ENCODE measurements at regions not wholly inside any gene's neighbourhood (a gene's known extent, or its start where the extent isn't known, plus 50 kb on each side); places are given as distances from the start of the nearest gene placed in this dataset.

DNA sequence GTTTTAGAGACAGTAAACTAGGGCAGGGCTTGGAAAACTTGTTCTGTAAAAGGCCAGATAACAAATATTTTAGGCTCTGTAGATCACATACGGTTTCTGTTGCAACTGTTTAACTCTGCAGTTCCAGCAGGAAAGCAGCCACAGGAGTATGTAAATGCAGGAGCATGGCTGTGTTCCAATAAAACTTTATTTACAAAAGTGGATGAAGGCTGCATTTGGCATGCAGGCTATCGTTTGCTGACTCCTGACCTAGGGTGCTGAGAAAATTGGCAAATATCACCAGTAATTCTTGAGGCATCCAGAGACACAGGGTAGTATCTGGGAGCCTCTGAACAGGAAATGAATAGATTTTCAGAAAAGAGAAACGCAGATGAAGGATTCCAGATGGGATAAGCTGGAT is 274.0 kb downstream of the MAF start:
- no peak for DNase-seq

DNA sequence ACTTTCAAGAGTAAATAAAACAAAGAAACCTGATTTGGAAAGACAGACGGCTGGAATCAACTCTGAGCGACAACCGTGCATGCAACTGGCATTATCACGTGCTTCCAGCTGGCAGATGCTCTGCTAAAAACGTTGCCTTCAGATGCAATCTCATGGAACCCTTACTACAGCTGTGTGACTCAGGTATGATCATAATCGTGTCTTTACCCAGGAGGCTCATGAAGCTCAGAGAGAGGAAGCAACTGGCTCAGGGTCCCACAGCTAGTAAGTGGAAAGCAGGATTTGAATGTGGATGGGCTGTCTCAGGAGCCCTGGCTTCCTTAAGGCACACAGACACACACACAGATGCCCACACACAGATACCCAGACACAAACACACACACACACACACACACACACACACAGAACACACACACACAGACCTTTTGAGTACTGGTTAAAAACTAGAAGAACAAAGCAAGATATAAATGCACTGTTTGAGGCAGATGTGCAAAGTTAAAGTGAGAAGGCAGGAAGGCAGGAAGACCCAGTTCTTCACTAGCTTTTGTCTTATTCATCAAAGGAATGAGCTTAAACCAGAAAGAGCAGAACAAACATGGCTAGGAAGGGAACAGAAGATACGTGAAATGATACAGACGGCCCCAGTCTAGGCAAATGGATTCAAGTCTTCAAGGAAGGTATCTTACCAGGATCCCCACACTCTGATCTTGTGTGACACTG is 275.2 kb downstream of the MAF start:
- DNase-seq = no peak

DNA sequence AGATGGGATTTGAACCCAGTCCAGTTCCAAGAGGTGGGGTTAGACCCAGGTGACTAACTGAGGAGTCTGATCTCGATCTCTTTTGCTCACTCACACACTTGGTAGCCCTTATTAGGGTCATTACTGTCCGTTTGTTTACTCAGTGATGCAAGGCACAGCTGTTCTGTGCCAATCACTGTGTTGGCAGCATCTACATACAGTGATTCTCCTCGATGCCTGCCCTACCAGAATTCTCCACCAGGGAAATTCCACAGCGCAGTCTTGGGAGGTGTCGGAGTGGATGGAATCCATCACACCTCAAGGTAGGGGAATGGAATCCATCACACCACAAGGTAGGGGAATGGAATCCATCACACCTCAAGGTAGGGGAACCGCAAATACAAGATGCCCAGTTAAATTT is 279.6 kb downstream of the MAF start:
- no peak for DNase-seq

DNA sequence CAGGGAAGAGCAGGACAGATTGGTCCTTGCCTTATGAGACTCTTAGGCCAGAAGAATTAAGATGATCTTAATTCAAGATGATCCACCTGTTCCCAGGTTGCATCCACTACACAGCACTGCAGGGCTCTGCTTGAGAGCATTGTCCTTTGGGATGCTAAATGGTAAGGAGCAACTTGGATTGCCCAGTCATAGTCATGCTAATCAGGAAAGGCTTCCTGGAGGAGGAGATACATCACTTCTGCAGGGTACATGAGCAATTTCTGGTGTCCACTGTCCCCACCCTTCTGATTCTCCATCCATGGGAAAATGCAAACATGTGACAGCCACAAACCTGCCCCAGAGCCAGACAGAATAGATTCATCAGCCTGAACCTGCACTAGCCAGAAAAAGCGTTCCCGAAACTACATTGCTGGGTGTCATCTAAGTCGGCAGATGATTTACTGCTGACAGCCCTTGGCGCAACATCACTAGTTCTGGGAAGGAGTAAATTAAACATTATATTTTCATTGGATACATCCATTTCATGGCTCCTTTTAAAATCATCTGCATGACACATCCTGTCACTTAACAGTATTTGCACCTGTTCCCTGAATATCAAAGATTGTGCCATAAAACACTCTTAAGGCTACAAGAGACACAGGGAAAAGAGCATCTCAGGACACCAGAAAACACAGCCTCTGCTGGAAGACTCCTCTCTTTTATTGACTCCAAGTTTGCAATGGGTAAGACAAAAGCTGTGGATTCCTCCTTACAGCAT is 282.2 kb downstream of the MAF start:
- no peak for DNase-seq

DNA sequence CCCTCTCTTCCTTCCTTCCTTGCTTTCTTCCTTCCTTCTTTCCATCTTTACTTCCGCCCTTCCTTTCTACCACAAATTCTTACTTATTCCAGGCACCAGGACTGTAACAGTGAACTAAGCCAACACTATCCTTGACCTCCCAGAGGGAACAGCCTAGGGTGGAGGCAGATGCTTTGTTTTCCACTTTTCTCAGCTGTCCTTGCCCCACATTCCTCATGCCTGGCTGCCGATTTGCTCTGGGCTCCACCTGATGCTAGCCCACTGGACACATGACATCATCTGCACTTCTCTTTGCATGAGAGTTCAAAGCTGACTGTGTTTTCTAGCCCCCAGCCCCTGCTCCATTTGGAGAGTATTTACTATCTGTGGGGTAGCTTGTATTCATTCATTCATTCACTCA is 283.0 kb downstream of the MAF start:
- DNase-seq = no peak

DNA sequence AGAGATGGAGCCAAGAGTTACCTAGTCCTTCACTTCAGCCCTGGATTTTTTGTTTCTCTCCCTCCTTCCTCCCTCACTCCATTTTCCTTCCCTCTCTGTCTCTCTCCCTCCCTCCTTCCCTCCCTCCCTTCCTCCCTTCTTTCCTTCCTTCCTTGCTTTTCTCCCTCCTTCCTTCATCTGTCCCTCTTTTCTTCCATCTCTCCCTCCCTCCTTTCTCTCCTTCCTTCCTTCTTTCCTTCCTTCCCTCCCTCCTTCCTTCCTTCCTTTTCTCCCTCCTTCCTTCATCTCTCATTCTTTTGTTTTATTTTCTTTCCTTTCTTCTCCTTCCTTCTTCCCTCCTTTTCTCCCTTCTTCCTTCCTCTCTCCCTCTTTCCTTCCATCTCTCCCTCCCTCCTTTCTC is 283.5 kb downstream of the MAF start:
- DNase-seq = no peak

DNA sequence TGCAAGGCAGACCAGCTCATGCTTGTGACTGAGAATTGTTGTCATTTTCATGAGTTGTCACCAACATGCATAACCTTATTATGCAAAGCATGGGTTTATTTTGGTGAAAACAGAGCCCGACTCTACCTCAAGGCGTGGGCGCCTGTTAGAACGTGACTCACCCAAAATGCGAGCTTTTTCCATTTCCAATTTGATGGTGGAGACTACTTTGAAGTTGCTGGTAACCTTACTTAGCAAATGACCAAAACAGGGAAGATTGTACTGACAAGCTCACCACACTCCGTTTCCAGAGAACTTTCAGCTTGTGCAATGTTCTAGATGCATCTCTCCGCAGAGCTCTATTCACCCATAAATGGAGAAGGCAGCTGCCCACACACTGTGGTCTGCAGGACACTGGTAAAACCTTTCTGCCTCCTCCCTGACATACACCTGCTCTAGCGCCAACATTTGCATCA is 284.5 kb downstream of the MAF start:
- no peak for DNase-seq

DNA sequence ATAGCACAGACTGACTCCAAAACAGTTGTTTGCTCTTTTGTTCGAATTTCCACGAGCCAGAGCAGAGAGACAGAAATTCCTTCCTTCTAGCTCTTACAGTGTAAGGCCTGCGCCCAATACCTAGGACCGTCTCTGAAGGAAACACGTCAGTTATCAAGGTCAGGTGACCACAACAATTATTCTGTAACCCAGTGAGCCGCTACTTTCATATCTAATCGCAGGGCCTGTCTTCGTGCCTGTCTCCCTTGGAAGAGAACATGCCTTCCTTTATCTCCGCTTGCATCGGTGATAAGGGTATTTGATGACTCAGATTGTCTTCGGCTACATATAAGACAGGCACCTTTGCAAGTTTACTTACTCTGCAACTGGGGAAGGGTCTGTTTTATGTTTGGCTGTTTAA is 288.0 kb downstream of the MAF start:
- DNase-seq = no peak

DNA sequence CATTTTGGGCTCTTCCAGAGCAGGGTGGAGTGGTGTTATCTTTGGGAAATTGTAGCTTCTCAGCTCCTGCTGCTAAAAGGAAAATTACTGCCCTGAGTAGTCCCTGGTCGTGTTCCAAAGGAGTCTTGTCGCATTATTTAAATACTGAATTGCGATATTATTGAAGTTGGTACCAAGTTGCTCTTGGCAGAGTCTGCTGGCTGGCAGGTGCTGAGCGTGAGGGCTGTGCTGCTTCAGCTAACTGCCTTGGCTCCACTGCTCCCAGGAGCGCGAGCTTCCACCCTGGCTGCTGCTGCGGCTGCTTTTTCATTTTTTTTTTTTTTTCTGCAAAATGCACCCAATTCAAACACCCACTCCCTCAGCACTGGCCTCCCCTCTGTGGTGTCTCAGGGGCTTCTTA is 289.8 kb downstream of the MAF start:
- DNase-seq = no peak

DNA sequence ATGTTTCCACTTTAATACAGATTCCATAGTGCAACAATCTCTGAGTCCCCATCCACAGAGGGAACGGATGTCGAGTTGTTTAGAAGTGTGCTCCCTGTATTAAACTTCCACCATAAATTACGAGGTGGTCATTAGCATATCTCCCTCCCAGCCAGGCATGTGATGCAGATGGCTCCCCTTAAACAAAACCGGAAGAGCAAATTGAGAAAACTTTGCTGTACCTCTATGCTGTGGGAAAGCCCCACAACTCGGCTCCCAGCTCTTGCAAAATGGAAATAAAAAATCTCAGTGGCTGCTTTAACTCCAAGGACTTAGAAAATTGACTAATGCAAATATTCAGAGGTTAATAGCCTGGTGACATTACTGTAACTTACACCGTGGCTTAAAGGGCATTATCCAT is 290.9 kb downstream of the MAF start:
- DNase-seq = no peak

DNA sequence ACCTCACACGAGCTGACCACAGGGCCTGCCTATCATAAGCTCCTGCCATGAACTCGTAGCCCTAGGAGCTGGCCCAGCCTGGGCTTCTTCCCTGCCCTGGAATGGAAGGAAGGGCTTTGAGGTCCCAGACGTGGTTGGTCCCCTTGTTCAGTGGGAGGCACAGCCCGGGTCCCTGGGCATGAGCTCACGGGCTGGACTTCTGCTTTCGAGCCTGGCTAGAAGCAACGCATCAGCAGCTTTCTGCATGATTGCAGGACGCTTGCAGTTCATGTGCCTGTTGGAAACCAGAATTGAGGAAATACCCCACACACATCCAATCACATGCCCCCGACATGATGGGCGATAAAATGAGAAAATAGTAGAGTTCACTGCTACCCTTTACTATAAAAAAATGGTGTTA is 293.3 kb downstream of the MAF start:
- DNase-seq = no peak

DNA sequence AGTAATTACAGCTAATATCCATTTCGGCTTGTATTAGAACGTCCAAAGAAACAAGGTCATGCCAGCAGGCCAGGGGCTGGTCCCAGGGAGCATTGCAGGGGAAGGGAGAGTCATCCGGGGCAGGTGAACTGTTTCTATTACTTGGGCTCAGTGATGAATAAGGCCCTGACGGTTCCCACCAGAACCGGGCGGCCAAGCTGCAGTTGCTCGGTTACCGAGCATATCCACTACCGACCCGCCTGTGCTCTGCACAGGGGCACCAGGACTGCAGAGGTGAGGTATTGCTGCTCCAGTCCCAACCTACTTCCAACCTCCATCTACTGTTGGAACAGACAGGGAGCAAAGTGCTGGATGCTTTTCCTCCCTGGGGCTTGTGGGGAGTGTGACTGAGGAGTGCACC is 295.5 kb downstream of the MAF start:
- DNase-seq = no peak

DNA sequence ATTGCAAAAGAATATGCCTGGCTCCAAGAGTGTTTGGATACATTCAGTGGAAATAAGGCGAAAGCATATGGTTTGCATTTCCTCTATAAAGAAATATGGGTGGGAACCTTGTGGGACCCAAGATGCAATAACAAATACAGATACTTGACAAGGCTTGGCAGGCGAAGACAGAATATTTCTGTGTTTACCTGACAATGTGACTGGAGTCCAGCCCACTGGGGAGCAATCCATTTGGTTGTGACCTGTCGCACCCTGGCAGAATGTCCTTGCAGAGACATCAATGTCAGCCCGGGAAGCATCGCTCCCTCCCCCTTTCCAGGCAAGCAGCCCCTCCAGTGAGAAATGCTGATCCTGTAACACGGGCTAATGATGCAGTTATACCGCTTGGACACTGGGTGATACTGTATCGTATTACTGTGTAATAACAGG is 296.6 kb downstream of the MAF start:
- DNase-seq = no peak

DNA sequence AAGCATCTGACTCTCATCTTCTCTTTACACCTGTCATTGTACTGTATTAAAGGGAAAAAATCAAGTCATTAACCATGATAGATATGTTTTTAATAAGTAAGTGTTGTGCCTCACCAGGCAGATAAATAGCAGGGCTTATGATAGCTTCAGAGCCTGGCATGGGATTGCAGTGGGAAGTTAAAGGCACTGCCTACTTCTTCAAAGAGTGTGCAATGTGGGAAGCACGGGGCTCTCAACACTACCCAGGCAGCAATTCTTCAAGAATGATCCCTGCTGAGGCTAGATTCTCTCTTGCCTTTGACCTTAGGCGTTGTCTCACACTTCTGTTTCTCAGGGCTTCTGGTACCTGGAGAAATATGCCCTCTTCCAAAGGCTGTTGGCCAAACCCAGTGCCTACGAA is 297.3 kb downstream of the MAF start:
- no peak for DNase-seq

DNA sequence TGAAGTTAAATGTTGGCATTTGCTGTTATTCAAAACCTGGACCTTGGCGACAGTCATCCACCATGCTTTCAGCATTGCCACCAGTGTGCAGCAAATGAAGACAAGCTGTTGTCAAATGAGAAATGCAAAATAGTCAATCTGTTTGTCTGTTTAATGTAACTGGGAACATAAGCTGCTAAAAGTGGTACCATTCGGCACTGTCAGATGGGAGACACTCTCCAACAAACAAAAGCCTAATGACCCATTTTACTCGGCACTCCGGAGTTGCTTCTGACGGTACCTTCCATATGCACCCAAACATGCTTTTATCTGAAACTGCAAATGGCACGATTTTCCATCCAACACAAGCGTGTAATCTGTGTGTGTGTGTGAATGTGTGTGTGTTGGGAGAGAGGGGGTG is 297.8 kb downstream of the MAF start:
- no peak for DNase-seq

DNA sequence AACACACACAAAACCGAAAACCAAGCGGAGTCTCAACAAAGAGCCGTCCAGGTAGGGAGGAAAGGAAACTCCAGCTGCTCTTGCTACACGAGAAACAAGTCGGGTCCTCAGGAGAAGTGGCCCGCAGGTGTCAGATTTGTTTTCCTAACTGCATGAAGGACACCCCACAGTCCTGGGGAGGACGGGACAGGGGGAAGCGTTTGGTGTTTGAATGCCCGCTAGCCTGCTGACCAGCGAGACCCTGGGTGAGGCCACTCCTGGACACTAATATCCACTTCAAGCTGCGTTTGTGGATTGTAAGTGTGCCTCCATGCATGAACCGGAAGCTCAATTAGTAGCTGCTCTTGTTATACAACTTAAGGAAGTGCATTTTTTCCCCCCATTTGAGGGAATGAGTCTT is 299.5 kb downstream of the MAF start:
- DNase-seq = no peak

DNA sequence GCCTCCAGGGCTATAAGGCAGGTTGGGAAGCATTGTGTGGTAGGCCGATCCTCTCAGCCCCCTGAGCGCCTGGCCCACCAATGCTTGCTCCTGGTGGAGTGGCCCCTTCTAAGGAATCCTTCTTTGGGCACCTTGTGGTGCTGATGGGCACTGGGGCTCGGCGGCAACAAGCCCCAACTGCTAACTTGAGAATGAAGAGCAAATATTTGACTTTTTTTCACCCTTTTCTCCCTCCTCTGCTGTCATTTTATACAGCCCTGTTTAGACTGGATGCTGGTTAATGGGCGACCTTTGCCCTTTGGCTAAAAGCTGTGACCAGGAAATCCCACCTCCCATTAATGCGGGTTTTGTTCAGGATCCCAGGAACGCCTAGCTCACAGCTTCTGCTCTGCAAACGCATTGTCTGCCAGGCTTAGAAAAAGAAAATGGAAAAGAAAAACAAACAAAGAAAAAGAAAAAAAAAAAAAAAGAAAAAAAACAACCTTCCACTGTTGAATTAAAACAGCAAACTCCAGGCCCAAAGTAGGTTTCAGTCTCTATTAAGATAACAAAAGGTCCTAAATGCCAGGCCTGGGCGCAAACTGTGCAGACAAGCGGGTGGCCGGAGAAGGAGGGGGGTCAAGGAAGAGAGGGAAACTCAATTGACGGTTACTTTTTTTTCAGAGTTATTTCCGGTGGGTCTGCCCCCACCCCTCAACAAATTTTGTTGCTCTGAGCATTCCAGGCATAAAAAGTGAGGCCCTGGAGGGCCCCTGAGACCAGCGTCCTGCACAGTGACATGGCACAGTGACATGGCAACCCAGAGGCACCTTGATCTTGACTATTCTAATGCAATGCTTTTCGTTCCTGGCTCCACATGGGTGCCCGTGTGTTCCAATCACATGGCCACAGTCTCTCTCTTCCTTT is 301.4 kb downstream of the MAF start:
- DNase-seq = no peak

DNA sequence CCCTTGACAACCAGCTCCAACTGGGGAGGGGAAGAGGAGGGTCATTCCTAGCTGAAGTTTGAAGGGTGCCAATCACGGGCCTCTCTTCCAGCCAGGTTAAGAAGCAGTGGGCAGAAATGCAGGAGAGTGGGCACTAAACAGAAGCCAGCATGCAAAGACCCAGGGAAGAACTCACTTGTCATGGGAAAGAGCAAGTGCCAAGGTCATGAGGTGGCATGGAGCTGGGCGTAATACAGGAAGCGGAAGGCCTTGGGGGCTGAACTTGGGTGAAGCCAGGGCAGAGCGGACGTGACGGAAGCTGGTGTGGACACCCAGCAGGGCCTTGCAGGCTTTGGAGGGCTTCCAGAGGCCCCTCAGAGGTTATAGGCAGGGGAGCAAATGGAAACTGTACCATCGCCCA is 302.1 kb downstream of the MAF start:
- no peak for DNase-seq

DNA sequence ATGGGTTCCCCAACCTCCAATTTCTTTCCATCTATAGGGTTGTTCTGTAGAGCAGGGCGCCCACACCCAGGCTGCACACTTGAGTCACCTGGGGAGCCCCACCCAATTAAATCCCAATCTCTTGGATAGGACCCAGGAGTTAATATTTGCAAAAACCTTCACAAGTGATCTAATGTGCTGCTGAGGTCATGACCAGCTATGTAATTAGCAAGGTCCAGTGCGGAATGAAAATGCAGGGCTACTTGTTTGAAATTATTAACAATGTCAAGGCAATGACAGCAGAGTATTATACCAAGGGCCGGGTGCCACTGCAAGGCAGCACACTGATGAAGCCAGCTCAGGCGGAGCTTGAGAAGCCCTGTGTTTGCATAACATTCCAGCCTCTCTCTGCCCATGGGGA is 302.7 kb downstream of the MAF start:
- no peak for DNase-seq

DNA sequence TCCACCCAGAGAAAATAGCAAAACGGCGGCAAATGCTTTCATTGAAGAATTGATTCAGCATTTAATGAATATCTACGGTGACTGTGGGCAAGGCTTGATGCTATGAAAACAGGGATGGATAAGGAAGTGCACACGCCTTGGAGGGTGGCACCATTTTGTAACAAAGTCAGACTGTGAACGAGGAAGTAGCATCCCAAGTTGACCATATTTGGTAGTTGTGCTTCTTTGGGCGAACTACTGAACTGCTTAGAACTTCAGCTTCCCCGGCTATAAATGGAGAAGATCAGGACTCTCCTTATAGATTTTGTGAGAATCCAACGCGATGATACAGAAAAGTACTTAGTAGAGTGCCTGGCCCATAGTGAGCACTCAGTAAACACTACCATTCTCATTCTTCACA is 303.2 kb downstream of the MAF start:
- DNase-seq = no peak

DNA sequence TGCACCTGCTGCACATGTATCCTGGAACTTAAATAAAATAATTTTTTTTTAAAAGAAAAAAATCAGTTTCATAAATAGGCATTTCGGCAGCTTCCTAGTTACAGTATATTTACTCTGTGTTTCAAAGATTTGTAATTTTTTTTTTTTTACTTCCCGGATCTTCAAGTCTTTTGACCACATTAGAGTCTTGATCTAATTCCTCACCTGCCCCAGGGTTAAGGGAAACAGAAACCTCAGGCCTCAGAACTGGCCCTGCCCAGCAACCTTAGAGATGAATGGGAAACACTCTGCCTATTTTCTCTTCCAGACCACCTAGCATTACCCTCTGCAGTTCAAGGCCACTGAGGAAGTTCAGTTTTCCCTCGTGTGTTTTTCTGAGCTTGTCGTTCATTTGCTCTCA is 304.0 kb downstream of the MAF start:
- no peak for DNase-seq

DNA sequence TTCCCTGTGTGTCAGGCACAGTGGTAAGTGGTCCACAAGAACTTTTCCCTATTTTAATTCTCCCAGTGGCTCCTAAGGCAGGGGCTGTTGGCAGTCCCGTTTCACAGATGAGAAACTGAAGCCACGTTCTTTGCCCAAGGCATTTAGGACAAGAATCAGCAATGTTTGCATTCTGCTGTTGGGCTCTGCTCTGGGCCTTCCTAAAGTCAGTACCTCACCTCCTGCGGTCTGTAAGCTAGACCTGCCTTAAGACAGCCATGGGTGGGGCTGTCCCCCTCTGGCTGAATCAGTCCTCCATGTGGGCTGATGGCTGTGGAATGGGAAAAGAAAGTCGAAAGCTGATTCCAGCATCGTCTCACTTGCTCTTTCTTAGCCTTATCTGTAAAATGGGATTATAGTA is 304.8 kb downstream of the MAF start:
- DNase-seq = no peak

DNA sequence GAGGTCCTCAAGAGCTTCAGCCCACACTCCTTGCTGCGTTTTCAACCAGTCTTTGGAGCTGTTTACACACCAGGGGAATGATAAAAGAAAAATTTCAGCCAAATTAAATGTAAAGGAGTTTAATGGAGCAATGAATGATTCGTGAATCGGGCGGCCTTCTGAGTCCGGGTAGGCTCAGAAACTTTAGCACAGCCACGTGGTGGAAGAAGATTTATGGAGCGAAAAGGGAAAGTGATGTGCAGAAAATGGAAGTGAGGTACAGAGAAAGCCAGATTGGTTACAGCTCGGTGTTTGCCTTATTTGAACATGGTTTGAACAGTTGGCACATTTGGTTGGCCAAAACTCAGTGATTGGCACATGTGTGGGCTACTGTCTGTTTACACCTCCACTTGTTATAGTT is 305.4 kb downstream of the MAF start:
- DNase-seq = no peak

DNA sequence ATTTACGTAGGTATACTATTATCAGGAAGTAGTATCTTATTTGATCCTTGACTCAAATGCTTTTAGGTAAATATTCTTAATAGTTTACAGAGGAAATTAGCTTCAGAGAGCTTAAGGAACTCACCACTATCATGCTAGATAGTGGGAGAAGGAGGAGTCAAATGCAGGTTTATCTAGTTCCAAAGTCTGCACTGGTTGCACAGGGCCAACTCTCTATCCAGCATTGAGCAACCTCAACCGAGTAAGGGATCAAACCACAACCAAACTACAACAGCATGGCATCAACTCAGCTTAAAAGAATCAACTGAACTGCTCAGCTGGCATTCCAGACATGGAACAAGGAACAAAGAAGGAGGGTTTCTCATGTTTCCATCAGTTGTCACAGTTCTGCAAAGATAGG is 306.0 kb downstream of the MAF start:
- no peak for DNase-seq

Data from fibroblast of upper back skin (primary cell).